GM19240 (cell line): ENCODE measurements at regions not wholly inside any gene's neighbourhood (a gene's known extent, or its start where the extent isn't known, plus 50 kb on each side); places are given as distances from the start of the nearest gene placed in this dataset.
"Not testable (repeated sequence)": the region's sequence is repeated elsewhere in the genome, so short reads cannot be mapped to it uniquely, and the experiment has no call there.

Source experiments
- DNase-seq: peaks from one replicate; pipeline ENCODE4 v3.0.0; 2011; ENCODE audit warnings: low spot score; ENCODE audit not compliant: insufficient read length

DNA sequence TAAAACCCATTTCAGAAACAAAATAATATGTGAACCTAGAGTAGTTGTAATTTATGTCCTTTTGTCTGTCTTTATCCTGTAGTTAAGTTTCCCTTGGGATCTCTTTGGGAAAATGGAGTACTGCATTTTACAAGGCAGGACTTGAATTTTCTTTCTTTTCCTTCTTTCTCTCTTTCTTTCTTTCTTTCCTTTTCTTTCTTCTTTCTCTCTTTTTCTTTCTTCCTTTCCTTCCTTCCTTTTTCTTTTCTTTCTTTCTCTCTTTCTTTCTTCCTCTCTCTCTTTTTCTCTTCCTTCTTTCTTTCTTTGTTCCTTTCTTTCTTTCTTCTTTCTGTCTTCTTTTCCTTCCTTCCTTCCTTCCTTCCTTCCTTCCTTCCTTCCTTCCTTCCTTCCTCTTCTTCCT lies 126.6 kb upstream of the NOTCH2NLA start:
- DNase-seq, result not testable (repeated sequence)

DNA sequence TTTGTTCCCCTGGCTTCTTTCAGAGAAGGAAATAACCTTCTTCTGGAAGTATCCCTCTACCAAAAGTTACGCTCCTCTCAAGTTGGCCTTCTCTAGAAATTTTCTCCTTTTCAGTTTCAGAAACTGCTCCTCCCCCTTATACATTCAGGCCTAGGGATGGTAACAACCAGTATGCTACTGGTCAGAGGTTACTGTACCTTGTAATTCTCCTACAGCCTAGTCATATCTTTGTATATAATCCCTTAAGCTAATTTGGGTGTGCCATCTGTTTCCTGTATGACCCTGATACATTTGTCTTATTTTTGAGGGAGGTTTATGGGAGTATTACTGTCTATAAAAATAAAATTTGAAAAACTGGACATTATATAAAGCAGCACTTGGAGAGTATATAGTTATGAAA lies 98.0 kb upstream of the NOTCH2NLA start:
- not testable (repeated sequence) for DNase-seq

- DNase-seq, result not testable (repeated sequence)
Measured at GRCh38 chr1:146324463-146324862, 95.6 kb upstream of the NOTCH2NLA start.

- DNase-seq, result not testable (repeated sequence)
Measured at GRCh38 chr1:146323302-146323701, 94.5 kb upstream of the NOTCH2NLA start.

DNA sequence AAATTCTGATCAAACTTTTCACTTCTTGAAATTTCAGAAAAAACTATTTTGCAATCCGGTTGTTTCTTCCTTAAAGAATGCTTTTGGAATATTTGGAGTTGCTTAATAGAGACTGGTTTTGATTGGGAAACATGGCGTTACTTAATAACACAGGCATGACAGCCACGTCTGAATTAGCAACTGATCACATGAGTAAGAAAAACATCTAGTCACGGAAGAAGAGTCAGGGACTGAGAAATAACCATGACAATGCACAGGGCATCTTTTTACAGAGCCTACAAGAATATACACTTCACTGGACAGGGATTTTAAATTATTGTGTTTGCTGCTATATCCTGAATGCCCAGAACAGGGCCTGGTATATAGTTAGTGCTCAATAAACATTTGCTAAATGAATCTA lies 94.1 kb upstream of the NOTCH2NLA start:
- not testable (repeated sequence) for DNase-seq

DNA sequence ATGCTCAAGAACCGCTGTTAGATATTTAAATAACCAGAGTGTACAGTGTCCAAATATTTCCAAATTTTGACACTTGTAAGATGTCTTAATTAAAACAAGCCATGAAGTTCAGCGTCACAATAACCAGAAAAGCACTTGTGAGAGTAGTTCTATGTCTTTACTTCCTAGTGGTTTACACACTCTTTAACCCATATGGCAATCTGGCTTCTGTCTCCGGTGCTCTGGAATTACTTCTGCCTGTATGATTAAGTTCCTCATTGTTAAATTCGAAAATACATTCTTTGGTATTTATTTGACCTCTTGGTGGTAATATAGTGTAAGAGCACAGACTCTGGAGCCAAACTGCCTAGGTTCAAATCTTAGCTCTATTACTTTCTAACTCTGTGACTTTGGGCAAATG lies 89.9 kb upstream of the NOTCH2NLA start:
- DNase-seq, result not testable (repeated sequence)

DNA sequence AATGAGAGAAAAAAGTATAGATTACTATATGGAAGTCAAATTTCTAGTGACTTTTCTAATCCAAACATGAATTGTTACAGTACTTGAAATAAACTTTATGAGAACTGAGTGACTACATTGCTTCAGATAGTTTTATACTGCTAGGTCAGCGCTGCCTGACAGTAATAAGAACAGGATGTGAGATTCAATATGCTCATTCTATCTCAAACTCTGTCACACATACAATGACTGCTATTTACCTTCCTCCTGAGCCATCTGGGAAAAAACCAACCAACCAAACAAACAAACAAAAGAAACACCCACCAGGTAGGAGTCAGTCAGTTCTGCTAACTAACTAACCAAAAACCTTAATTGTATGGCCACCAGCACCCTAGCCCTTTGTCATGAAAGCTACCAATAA lies 89.0 kb upstream of the NOTCH2NLA start:
- DNase-seq, result not testable (repeated sequence)

- DNase-seq, result not testable (repeated sequence)
Measured at GRCh38 chr1:146314449-146315246, 85.8 kb upstream of the NOTCH2NLA start.

DNA sequence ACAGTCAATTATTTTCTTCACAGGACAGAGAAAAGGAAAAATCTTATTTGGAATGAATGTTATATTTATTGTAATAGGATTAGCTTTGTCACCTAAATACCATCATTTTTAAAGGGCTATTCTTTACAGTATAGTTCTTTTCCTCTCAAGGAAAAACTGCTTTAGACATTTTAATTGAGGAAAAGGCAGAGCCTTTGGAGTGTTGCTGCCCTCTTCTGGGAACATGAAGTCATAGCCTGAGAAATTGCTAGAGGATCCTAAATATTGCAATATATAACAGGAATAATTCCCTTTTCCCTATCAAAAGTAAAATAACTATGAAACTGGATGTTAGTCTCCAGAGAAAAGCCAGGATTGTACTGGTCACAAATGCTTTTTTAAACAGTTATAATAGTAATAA lies 81.8 kb upstream of the NOTCH2NLA start:
- not testable (repeated sequence) for DNase-seq

DNA sequence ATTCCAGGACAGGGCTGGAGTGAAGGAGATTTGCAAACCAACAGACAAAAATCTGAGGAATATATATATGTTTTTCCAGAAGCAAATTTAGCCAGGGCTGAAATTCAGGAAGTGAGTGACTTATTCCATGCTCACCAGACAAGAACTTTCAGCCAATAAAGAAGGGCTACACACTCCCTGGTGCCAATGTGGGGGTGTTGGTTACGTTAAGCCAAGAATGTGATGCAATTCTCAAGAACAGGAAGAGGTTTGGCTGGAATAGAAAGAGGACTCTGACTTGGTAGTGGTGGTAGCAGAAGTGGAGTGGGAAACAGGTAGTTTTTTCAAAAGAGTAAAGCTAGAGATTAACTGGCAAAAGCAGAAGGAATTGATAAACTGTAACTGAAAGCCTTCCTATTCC lies 80.6 kb upstream of the NOTCH2NLA start:
- DNase-seq, result not testable (repeated sequence)

DNA sequence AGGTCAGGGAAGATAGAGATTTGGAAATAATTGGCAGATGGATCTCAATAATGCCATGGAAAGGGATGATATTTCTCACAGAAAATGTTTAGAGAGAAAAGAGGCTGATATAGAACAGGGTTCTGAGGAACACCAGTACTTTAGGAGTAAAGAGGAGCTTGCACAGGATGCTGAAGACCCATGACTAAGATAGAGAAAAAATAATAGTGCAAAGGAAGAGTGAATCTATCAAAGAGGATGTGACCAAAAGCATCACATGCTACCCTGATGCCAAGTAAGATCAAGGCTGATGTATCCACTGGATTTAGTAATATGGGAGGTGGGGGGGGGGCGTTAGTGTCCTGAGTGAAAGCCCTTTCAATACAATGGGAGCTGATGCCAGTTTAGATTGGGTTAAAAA lies 80.1 kb upstream of the NOTCH2NLA start:
- DNase-seq, result not testable (repeated sequence)

DNA sequence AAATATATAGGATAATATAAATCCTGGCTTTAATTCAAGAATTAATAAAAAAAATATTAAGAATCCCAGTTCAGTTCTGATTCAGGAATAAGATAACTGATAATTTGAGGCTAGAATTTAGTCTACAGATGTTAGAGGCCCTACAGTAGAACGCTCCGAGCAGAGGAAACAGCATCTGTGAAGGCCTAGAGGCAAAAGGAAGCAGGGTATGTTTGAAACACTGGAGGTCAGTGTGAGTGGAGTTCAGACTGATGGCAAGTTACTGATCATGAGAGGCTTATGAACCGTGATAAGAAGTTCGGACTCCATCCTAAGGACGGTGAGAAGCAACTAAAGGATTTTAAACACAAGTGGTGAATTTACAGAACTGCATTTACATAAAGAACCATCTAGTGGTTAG lies 79.3 kb upstream of the NOTCH2NLA start:
- DNase-seq, result not testable (repeated sequence)

DNA sequence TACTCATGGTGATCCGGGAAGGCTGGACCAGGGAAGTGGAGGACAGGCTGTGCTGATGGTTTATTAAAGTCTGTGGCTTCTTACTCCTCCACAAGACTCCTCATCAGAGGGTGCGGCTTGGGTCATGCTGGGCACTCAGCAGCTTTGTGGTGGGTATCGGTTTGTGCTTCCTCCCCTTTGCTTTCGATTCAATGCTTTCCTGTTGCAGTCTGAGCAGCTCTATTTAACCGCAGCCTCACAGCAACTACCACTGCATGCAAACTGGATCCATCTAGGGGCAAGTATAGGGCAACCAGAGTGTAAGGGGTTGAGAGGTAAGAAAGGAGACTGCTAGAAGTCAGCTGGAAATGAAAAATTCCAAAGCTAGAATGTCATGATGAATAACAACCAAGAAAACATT lies 78.8 kb upstream of the NOTCH2NLA start:
- not testable (repeated sequence) for DNase-seq

DNA sequence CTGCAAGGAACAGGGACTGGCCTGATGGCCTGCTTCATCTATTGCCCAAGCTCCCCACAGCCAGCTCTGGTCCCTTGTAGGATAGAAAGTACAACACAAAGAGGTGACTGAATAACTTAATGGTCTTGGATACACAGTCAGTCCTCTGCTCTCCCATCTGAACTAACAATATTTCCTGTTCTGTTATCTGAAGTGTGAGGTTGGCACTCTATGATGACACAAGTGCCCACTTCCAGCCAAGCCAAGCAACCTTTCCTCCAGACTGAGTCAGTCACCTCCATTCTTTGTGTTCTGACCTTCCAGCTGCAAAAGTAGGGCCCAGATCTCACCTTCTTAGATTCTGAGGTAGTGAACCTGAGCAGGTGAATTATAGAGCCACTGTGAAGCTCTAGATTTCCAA lies 77.8 kb upstream of the NOTCH2NLA start:
- not testable (repeated sequence) for DNase-seq

DNA sequence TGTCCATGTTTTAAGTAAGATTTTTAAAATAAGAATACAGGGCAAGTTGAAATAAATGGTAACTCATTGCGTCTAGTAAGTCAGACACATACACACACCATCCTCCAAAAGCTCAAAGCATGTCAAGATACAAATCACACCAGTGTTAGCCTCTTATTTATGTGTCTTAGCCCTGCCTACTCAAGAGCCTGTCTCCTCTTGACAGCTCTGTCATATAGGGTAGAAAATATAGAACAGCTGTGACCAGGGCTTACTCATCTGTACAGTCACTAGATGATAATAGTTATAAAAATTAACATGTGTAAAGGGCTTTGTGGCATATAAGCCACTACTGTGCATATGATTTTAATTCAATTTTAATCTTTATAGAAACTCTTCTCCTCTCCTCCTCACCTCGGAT lies 76.6 kb upstream of the NOTCH2NLA start:
- not testable (repeated sequence) for DNase-seq

DNA sequence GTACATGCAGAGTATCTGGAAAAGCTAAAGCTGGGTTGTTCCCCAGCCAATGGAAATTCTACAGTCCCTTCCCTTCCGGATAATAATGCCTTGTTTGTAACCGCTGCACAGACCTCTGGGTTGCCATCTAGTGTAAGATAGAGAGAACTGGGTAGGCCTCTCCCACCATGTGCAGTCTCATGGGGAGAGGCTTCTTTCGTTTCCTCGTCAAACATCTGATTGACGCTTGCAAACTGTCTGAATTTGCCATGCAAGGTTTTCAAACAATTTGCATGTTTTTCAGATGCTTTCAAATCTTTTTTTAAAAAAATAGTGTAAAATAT lies 69.7 kb upstream of the NOTCH2NLA start:
- DNase-seq, result not testable (repeated sequence)

- DNase-seq, result not testable (repeated sequence)
Measured at GRCh38 chr1:146297781-146298574, 69.2 kb upstream of the NOTCH2NLA start.

DNA sequence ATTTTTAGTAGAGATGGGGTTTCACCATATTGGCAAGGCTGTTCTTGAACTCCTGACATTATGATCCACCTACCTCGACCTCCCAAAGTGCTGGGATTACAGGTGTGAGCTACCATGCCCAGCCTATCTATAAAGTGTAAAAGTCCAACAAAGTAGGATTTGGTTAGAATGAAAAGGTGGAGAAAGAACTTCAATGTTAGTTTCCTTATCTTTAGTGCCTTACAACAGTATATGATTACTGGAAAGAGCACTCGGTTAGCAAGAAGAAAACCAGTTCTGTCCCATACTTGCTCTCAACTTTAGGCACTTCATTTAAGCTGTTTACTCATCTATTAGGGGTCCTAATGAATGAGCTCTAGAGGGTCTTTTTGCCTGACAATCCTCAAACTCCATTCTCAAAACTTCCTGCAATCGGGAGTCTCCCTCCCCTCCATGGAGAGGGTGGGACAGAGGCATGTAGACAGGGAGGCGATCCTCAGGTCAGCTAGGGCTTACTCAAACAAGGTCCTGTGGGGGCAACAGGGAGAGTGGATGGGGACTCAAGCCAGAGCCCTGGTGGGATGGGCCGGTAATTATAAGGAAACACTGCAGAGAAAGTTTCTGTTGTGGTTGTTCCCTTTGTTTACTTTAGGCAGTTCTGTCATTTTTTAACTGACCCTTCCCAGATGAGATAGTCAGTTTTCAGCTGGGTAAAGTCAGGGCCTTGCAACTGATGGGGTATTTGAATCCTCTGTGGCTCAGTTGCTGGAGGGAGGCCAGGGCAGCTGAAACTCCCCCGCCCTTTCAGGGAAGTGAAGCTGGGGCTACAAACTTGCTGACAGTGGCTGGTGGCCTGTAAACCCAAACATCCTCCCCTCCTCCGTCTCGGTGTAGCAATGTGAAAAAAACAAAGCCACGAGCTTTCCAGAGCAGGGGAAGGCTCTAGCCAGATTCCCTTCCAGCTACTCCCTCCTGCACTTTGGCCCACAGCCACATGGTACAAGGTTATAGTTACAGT lies 64.4 kb upstream of the NOTCH2NLA start:
- DNase-seq, result not testable (repeated sequence)

GRCh38 chr1:146292424-146292823 lies 63.6 kb upstream of the NOTCH2NLA start:
- not testable (repeated sequence) for DNase-seq

DNA sequence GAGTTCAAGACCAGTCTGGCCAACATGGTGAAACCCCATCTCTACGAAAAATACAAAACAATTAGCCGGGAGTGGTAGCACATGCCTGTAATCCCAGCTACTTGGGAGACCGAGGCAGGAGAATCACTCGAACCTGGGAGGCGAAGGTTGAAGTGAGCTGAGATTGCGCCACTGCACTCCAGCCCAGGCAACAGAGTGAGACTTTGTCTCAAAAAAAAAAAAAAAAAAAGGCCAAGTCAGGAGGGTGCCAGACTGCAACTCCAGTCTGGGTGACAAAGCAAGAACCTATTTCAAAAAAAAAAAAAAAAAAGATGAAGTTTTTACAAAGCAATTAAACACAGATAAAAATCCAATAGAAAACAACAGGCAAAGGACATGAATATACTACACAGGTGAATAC lies 59.1 kb upstream of the NOTCH2NLA start:
- not testable (repeated sequence) for DNase-seq

- DNase-seq, result not testable (repeated sequence)
Measured at GRCh38 chr1:146284760-146285159, 55.9 kb upstream of the NOTCH2NLA start.
